Body of pancreas (tissue), 4 donors: ENCODE measurements at regions not wholly inside any gene's neighbourhood (a gene's known extent, or its start where the extent isn't known, plus 50 kb on each side); places are given as distances from the start of the nearest gene placed in this dataset.
"Not testable (repeated sequence)": the region's sequence is repeated elsewhere in the genome, so short reads cannot be mapped to it uniquely, and the experiment has no call there.

ENCODE experiments used
- ATAC-seq: fragments of 150-250 bp; one replicate; pipeline ENCODE4 v1.9.1; 2016
- DNase-seq, 4 donors: peaks; one replicate each; pipeline ENCODE4 v3.0.0-alpha.2; 2019
- H3K27ac ChIP-seq, 4 donors: fragments of 200-600 bp; sonication (generic); 1 replicate in 3 of 4; 2 replicates in 1 of 4; pipeline versions ENCODE4 v1.5.1 to v1.6.1; 2016 to 2019; ENCODE audit warnings: mild to moderate bottlenecking in 1 of 4, mixed read lengths in 1 of 4, moderate library complexity in 1 of 4
- H3K27me3 ChIP-seq, 2 donors: fragments of 200-600 bp; sonication (generic); one replicate each; pipeline ENCODE4 v1.6.0; 2016; ENCODE audit warnings: mild to moderate bottlenecking in 1 of 2
- H3K36me3 ChIP-seq, 2 donors: fragments of 200-600 bp; sonication (generic); replicated peaks in 1 of 2; 2 replicates each; pipeline ENCODE4 v1.5.1; 2016; ENCODE audit warnings: low read depth in 2 of 2; ENCODE audit not compliant: insufficient read depth in 1 of 2
- H3K4me1 ChIP-seq: fragments of 200-600 bp; sonication (generic); one replicate; pipeline ENCODE4 v1.6.0; 2016
- H3K4me3 ChIP-seq, 2 donors: fragments of 200-600 bp; sonication (generic); 1 replicate in 1 of 2; 2 replicates in 1 of 2; pipeline ENCODE4 v1.5.1; 2016 to 2019
- H3K9me3 ChIP-seq, 3 donors: fragments of 200-600 bp; sonication (generic); 1 replicate in 2 of 3; 2 replicates in 1 of 3; pipeline ENCODE4 v1.5.1; 2016
- CTCF ChIP-seq, 7 experiments: fragments of 450-650 bp in 4 of 7; fragments of 200-600 bp in 3 of 7; sonication (generic) in 3 of 7; IDR thresholded peaks; one replicate each; pipeline ENCODE4 v1.5.1; 2016 to 2019; ENCODE audit warnings: antibody characterized with exemption in 7 of 7
- POLR2A ChIP-seq, 3 donors: fragments of 450-650 bp; IDR thresholded peaks; one replicate each; pipeline ENCODE4 v1.6.1; 2016; ENCODE audit warnings: antibody characterized with exemption in 3 of 3, mild to moderate bottlenecking in 2 of 3
- WGBS, 2 donors: methylation state at CpG; one replicate each; pipeline ENCODE4 v1.1.5; 2017; 5-methylcytosine and 5-hydroxymethylcytosine counted together
- intact Hi-C: fragments of 100-400 bp; cut with DNase I; formaldehyde crosslinking; loops from one replicate; pipeline ENCODE4 v1.15.1; 2023

GRCh38 chr6:56832225-56832624 is 122.7 kb upstream of the BEND6 start:
- 61 to 64% methylated on average over 3 of the region's 3 CpGs for WGBS, 2 donors
- ATAC-seq, result no peak
- no peak overlapping the region for H3K27ac ChIP-seq

GRCh38 chr6:56831334-56831733 is 123.6 kb upstream of the BEND6 start:
- DNase-seq (no peak), ATAC-seq (no peak)

More at GRCh38 chr6:56832225-56832624, 122.7 kb upstream of the BEND6 start:
- Histone ChIP-seq H3K9me3 (no peaks in the 10 kb centered on the region), H3K27me3 (no peaks in the 10 kb centered on the region), H3K4me1 (no peaks in the 10 kb centered on the region), H3K4me3 (no peak overlapping the region), H3K36me3 (no peaks in the 10 kb centered on the region)
- intact Hi-C loops, result no loop called here
- no peak for DNase-seq
- TF ChIP-seq CTCF (IDR thresholded peaks at IDR 0.05) (no peak), POLR2A (IDR thresholded peaks at IDR 0.05) (no peak)

DNA sequence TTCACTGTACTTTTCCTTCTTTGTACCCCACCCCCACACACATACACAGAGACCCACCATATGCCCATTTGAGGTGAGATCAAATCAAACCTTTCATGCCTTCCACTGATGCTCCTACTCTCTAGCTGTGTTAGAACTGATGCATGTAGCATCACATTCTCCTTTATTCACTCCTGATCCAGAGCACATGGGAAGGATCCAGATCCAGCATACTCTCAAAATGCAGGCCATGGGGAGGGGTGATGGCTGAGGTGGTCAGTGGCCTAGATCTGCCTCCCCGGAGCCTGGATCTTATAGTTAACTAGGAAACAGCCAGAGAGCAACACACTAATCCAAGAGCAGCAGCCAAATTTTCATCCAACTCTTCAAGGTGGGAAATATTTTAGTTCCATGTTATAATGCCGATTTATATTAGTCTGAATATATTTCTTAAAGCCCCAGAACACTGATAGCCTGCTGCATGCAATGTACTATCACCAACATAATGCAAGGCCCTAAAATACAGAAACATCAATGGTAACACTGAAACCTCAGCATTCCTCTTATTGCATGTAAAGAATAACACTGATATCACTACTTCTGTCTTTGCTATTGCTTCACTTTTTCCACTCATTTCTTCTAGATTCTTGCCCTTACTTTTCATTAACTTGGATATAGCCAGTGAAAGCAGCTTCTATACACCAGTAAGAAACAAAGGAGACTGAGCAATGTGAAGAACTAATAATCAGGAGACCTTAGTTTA is 126.8 kb upstream of the BEND6 start:
- H3K27me3 ChIP-seq, result no peaks in the 10 kb centered on the region
- H3K4me1 ChIP-seq, result no peaks in the 10 kb centered on the region
- ATAC-seq (no peak), DNase-seq (no peak)
- intact Hi-C loops, result no loop called here
- no peak overlapping the region for H3K4me3 ChIP-seq
- H3K36me3 ChIP-seq, result no peaks in the 10 kb centered on the region
- TF ChIP-seq CTCF (IDR thresholded peaks at IDR 0.05) (no peak), POLR2A (IDR thresholded peaks at IDR 0.05) (no peak)
- whole genome bisulfite sequencing, 2 donors, result 64 to 74% methylated on average over 2 of the region's 2 CpGs
- H3K9me3 ChIP-seq, result no peaks in the 10 kb centered on the region
- H3K27ac ChIP-seq, result no peak overlapping the region

More at GRCh38 chr6:56831334-56831733, 123.6 kb upstream of the BEND6 start:
- Histone ChIP-seq H3K9me3 (no peaks in the 10 kb centered on the region), H3K27ac (no peak overlapping the region), H3K36me3 (no peaks in the 10 kb centered on the region), H3K4me3 (no peak overlapping the region), H3K4me1 (no peaks in the 10 kb centered on the region), H3K27me3 (no peaks in the 10 kb centered on the region)
- 50 to 63% methylated on average over 2 of the region's 2 CpGs for WGBS, 2 donors
- intact Hi-C loops, result no loop called here
- TF ChIP-seq CTCF (IDR thresholded peaks at IDR 0.05) (no peak), POLR2A (IDR thresholded peaks at IDR 0.05) (no peak)

- ATAC-seq, H3K27ac ChIP-seq, H3K9me3 ChIP-seq, H3K27me3 ChIP-seq, H3K4me1 ChIP-seq, H3K4me3 ChIP-seq, DNase-seq, H3K36me3 ChIP-seq, intact Hi-C loops: not testable (repeated sequence)
- WGBS, 2 donors, result 90% methylated on average over 26 of the region's 26 CpGs; no CpG with 5 or more reads in 1 of the 2 donors
Measured at GRCh38 chr6:56824431-56824830, 130.5 kb upstream of the BEND6 start.

- H3K36me3 ChIP-seq, result no peaks in the 10 kb centered on the region
- no peak overlapping the region for H3K4me3 ChIP-seq
- H3K27ac ChIP-seq, result no peak overlapping the region
- no peaks in the 10 kb centered on the region for H3K4me1 ChIP-seq
- no peaks in the 10 kb centered on the region for H3K27me3 ChIP-seq
- no peak for DNase-seq
- WGBS, 2 donors, result 34 to 52% methylated on average over 3 of the region's 3 CpGs
- ATAC-seq, result peak; percentile 35
- H3K9me3 ChIP-seq, result no peaks in the 10 kb centered on the region
- TF ChIP-seq CTCF (IDR thresholded peaks at IDR 0.05) (no peak), POLR2A (IDR thresholded peaks at IDR 0.05) (no peak)
- intact Hi-C loops, result no loop called here
Measured at GRCh38 chr6:56821005-56821432, 133.9 kb upstream of the BEND6 start.
